ENCODE measurements at regions not wholly inside any gene's neighbourhood (a gene's known extent, or its start where the extent isn't known, plus 50 kb on each side); places are given as distances from the start of the nearest gene placed in this dataset.

DNA sequence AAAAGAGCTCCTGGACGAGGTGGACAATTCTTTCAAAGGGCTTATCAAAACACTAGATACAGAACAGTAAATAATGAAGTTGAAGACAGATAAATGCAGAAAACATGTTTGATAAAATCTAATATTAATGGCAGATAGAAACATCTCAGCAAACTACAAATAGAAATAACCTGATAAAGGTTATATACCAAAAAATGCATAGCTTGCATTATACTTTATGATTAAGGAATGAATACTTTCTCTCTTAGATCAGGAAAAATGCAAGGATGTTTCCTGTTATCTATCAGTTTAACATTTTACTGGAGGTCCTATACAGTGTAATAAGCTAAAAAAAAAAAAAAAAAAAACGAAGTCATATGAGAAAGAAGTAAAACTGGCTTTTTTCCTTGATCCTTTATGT, 304.5 kb upstream of the CXorf51A start:
- no peak for TF ChIP-seq CTCF (IDR thresholded peaks at IDR 0.05; ENCODE audit: low read length, missing control alignments)
- no peak for DNase-seq (ENCODE audit: low read depth)

DNA sequence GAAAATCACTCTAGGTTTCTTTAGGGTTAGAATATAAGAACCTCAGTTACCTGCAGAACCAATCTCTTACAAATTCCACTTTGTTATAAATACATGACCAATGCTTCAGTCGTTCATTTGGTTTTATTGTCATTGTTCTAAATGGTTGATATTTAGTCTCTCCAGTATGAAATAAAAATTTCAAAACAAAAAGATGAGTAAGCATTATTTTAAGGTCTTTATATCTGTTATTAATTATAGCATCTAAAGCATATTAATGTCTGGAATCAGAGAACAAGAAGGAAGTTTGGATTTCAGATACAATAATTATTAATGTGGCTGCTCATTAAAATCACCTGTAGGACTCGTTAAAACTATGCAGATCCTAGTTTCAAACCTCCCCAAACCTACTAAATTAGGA, 265.4 kb upstream of the CXorf51A start:
- TF ChIP-seq CTCF (IDR thresholded peaks at IDR 0.05; ENCODE audit: low read length, missing control alignments) = no peak
- DNase-seq (ENCODE audit: low read depth) = no peak
- no peak overlapping the region for H3K4me3 ChIP-seq (replicated peaks; ENCODE audit: low read depth, low read length)

More for the DNA sequence above, 304.5 kb upstream of the CXorf51A start:
- no peak overlapping the region for H3K4me3 ChIP-seq (replicated peaks; ENCODE audit: low read depth, low read length)

DNA sequence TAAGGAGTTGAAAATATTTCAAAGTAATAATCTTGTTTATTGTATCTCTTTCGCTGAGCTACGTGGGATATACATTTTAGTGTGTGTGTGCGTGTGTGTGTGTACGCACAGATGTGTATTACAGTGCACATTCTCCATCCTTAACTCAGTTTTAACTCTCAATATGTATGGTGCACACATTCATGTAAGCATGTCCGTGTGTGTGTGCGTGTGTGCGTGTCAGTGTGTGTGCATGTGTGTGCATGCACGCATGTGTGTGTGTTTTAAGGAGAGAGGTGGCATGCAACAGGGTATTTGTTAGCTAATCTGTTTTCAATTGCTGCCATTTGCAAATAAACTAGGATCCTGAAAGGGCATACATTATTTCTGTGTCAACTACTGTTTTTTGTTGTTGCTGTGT, 264.9 kb upstream of the CXorf51A start:
- DNase-seq (ENCODE audit: low read depth) = no peak
- H3K4me3 ChIP-seq (replicated peaks; ENCODE audit: low read depth, low read length) = no peak overlapping the region
- TF ChIP-seq CTCF (IDR thresholded peaks at IDR 0.05; ENCODE audit: low read length, missing control alignments) = no peak

DNA sequence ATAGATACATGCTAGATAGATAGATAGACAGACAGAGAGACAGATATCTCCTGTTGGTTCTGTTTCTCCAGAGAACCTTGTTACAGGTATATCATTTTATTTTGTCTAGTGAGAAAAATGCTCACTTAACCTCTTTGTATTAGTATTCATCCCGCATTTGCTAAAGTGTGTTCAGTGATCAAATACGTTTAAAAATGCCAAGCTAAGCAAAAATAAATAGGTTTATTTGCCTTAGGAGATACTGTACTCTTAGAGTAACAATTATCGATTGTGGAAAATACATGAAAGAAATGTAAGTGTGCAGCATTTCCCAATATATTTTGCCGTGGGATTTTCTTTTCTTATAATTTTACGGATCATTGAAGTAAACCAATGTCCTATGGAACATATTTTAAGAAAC, 262.9 kb upstream of the CXorf51A start:
- H3K4me3 ChIP-seq (replicated peaks; ENCODE audit: low read depth, low read length) = no peak overlapping the region
- DNase-seq (ENCODE audit: low read depth) = no peak

GRCh38 chrX:147072747-147073146, 258.2 kb upstream of the CXorf51A start:
- no peak for TF ChIP-seq CTCF (IDR thresholded peaks at IDR 0.05; ENCODE audit: low read length, missing control alignments)
- no peak overlapping the region for H3K4me3 ChIP-seq (replicated peaks; ENCODE audit: low read depth, low read length)
- DNase-seq (ENCODE audit: low read depth) = no peak

More for the DNA sequence above, 262.9 kb upstream of the CXorf51A start:
- no peak for TF ChIP-seq CTCF (IDR thresholded peaks at IDR 0.05; ENCODE audit: low read length, missing control alignments)

DNA sequence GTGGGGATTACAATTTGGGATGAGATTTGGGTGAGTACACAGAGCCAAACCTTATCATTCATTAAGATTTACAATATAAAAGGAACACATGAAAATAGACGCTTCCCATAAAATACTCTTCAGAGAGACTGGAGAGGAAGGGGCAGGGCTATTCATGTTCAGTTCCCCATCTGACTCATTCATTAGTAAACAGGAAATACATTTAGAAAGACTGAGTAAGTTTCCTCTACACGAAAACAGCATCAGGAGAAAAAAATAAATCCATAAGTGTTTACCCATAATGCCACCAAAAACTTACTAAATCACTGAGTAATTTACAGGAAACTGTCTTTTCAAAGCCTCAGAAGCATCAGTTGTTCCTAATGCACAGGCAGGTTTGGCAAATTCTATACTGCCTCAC, 255.4 kb upstream of the CXorf51A start:
- no peak for TF ChIP-seq CTCF (IDR thresholded peaks at IDR 0.05; ENCODE audit: low read length, missing control alignments)
- H3K4me3 ChIP-seq (replicated peaks; ENCODE audit: low read depth, low read length) = no peak overlapping the region
- DNase-seq (ENCODE audit: low read depth) = peak; percentile 0

All from fibroblast of pulmonary artery (primary cell).